Lower leg skin (tissue), 4 donors: ENCODE measurements at regions not wholly inside any gene's neighbourhood (a gene's known extent, or its start where the extent isn't known, plus 50 kb on each side); places are given as distances from the start of the nearest gene placed in this dataset.

Source experiments
- DNase-seq, 2 donors: peaks; one replicate each; pipeline ENCODE4 v3.0.0-alpha.2; 2019; ENCODE audit warnings: low spot score in 2 of 2
- H3K4me3 ChIP-seq: fragments of 200-600 bp; sonication (generic); 2 replicates; pipeline ENCODE4 v1.5.1; 2017; ENCODE audit warnings: mild to moderate bottlenecking, low read depth; ENCODE audit not compliant: poor library complexity, severe bottlenecking
- POLR2A ChIP-seq, 2 donors: fragments of 450-650 bp; IDR thresholded peaks; one replicate each; pipeline ENCODE4 v1.6.1; 2016 to 2017; ENCODE audit warnings: antibody characterized with exemption in 2 of 2, mild to moderate bottlenecking in 1 of 2, moderate library complexity in 1 of 2
- WGBS, 2 donors: methylation state at CpG; one replicate each; pipeline ENCODE4 v1.1.5; 2018; 5-methylcytosine and 5-hydroxymethylcytosine counted together
- intact Hi-C: fragments of 100-400 bp; cut with DNase I; formaldehyde crosslinking; loops from one replicate; pipeline ENCODE4 v1.15.0; 2023; ENCODE audit warnings: low total_unique reads
- TF ChIP-seq, protein P1 (sequence below), 3 donors: fragments of 450-650 bp; IDR thresholded peaks; one replicate each; pipeline ENCODE4 v1.5.1; 2016; ENCODE audit warnings: antibody characterized with exemption in 3 of 3, mild to moderate bottlenecking in 3 of 3, moderate library complexity in 2 of 3

GRCh38 chr22:27405672-27406388, 395.7 kb downstream of the MN1 start:
- no peak overlapping the region for H3K4me3 ChIP-seq
- TF ChIP-seq, protein P1, sequence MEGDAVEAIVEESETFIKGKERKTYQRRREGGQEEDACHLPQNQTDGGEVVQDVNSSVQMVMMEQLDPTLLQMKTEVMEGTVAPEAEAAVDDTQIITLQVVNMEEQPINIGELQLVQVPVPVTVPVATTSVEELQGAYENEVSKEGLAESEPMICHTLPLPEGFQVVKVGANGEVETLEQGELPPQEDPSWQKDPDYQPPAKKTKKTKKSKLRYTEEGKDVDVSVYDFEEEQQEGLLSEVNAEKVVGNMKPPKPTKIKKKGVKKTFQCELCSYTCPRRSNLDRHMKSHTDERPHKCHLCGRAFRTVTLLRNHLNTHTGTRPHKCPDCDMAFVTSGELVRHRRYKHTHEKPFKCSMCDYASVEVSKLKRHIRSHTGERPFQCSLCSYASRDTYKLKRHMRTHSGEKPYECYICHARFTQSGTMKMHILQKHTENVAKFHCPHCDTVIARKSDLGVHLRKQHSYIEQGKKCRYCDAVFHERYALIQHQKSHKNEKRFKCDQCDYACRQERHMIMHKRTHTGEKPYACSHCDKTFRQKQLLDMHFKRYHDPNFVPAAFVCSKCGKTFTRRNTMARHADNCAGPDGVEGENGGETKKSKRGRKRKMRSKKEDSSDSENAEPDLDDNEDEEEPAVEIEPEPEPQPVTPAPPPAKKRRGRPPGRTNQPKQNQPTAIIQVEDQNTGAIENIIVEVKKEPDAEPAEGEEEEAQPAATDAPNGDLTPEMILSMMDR (IDR thresholded peaks at IDR 0.05): no peak
- no peak for TF ChIP-seq POLR2A (IDR thresholded peaks at IDR 0.05)
- 62 to 70% methylated on average over 9 of the region's 10 CpGs for WGBS, 2 donors
- intact Hi-C loops: loop anchor here (10.0 kb wide), 1 partner anchor 389 kb away; no protein-coding TSS in a partner anchor
- no peak for DNase-seq

DNA sequence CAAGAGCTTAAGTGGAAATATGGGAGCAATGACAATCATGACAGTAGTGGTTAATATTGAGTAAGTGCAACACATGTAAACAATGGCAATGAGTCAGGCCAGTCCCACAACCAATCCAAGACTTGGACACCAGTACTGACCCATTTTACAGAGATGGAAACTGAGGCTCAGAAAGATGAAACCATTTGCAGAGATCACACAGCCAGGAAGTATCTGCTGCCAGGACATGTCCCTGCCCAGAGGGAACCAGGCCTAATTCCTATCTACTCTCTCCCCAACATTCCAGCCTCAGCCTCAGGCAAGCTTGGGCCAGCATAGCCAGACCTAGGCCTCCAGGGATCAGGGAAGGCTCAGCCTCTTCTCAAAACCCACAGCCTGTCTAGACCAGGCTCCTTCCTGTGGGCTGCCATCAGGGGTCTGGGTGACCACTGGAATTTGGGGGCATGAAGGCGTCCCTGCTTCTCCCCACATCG, 395.1 kb downstream of the MN1 start:
- TF ChIP-seq, protein P1 (IDR thresholded peaks at IDR 0.05): no peak
- TF ChIP-seq POLR2A (IDR thresholded peaks at IDR 0.05): no peak
- H3K4me3 ChIP-seq: no peak overlapping the region
- intact Hi-C loops: loop anchor here (10.0 kb wide), 1 partner anchor 388 kb away; no protein-coding TSS in a partner anchor
- 83 to 100% methylated on average over 2 of the region's 2 CpGs for WGBS, 2 donors
- DNase-seq: no peak

DNA sequence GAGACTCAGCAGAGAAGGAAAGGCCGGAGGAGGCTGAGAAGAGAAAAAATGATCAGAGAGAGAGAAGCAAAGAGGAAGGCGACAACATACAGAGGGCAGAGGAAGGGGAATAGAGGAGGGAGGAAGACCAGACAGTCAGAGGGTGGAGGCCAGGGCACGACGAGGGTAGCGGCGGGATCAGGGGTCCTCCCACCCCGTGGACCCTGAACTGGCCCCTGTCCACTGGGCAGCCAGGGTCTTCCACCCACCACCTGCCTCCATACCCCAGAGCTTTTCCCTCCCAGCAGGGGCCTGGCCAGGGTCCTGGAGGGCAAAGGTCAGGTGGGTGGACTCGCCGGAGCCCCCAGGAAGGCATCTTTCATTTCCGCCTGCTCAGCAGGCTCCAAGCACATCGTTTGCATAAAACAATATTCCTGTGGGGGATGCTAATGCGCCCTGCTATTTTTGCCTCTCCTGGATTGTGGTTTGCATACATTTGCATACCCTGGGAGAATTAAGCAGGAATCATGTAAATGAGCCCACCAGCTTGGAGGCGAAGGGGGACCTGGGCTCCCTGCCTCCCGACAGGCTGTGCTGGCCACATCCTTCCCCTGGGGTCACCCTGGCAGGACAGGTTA, 394.1 kb downstream of the MN1 start:
- WGBS, 2 donors: 77 to 84% methylated on average over 12 to 14 of the region's 14 CpGs
- intact Hi-C loops: loop anchor here (10.0 kb wide), 1 partner anchor 387 kb away; no protein-coding TSS in a partner anchor
- DNase-seq: no peak
- TF ChIP-seq, protein P1 (IDR thresholded peaks at IDR 0.05): no peak
- no peak overlapping the region for H3K4me3 ChIP-seq

- intact Hi-C loops: loop anchor here (10.0 kb wide), 1 partner anchor 387 kb away; no protein-coding TSS in a partner anchor
- no peak overlapping the region for H3K4me3 ChIP-seq
- 84 to 87% methylated on average over 2 of the region's 2 CpGs for WGBS, 2 donors
- no peak for DNase-seq
- TF ChIP-seq, protein P1 (IDR thresholded peaks at IDR 0.05): no peak
- no peak for TF ChIP-seq POLR2A (IDR thresholded peaks at IDR 0.05)
Measured at GRCh38 chr22:27408068-27408467, 393.5 kb downstream of the MN1 start.

DNA sequence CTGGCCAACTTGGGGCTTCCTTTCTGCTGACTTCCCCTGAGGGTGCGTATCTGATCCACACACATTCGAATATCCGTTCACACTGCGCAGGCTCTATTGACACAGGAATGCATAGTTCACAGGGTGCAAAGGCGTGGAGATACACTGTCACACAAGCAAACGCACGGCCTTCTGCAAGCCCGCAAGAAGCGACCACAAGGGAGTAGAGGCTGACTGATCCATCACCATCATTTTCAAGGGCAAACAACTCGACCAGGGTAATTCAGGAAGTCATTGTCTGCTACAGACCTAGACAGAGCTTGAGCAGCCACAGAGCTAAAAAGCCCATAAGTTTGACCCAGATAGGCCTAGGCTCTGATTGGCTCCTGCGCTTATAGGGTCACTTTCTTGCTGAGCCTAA, 392.3 kb downstream of the MN1 start:
- intact Hi-C loops: loop anchor here (10.0 kb wide), 1 partner anchor 386 kb away; no protein-coding TSS in a partner anchor
- TF ChIP-seq, protein P1 (IDR thresholded peaks at IDR 0.05): no peak
- TF ChIP-seq POLR2A (IDR thresholded peaks at IDR 0.05): no peak
- no peak overlapping the region for H3K4me3 ChIP-seq
- 74 to 91% methylated on average over 11 of the region's 11 CpGs for WGBS, 2 donors
- DNase-seq: no peak
